SU-DHL-6 (cell line): ENCODE measurements at regions not wholly inside any gene's neighbourhood (a gene's known extent, or its start where the extent isn't known, plus 50 kb on each side); places are given as distances from the start of the nearest gene placed in this dataset.

ENCODE experiments used
- H2AFZ ChIP-seq: fragments of 200-600 bp; sonication (generic); 2 replicates; pipeline ENCODE4 v1.6.1; 2014; ENCODE audit warnings: low read depth, mild to moderate bottlenecking, moderate library complexity, mixed read lengths, antibody characterized with exemption, low read length; ENCODE audit not compliant: severe bottlenecking
- H3F3A ChIP-seq: fragments of 200-600 bp; shearing (Covaris generic); 2 replicates; pipeline ENCODE4 v1.6.0; 2016; ENCODE audit warnings: antibody characterized with exemption, mild to moderate bottlenecking; ENCODE audit not compliant: insufficient read depth
- H3K27ac ChIP-seq: fragments of 200-600 bp; sonication (generic); 2 replicates; pipeline ENCODE4 v1.5.1; 2016; ENCODE audit warnings: low read depth, mild to moderate bottlenecking, low read length, moderate library complexity, mixed read lengths
- H3K27me3 ChIP-seq: fragments of 200-600 bp; sonication (generic), shearing (Covaris generic); 2 replicates; pipeline ENCODE4 v1.6.0; 2014; ENCODE audit warnings: mild to moderate bottlenecking, low read length
- H3K36me3 ChIP-seq: fragments of 200-600 bp; sonication (generic); 2 replicates; pipeline ENCODE4 v1.6.1; 2014; ENCODE audit warnings: mild to moderate bottlenecking, low read length, mixed read lengths
- H3K4me2 ChIP-seq: fragments of 300-600, 200-600 bp; shearing (Covaris generic), sonication (generic); 2 replicates; pipeline ENCODE4 v1.6.0; 2014; ENCODE audit warnings: low read length, low read depth, mild to moderate bottlenecking; ENCODE audit not compliant: poor library complexity, severe bottlenecking
- H3K4me3 ChIP-seq: fragments of 200-600 bp; sonication (generic); 2 replicates; pipeline ENCODE4 v1.5.1; 2014; ENCODE audit warnings: antibody characterized with exemption, low read length, mild to moderate bottlenecking, mixed read lengths; ENCODE audit not compliant: insufficient read depth, poor library complexity, severe bottlenecking
- H3K79me2 ChIP-seq: fragments of 200-600 bp; sonication (generic); 2 replicates; pipeline ENCODE4 v1.6.1; 2014; ENCODE audit warnings: mild to moderate bottlenecking, low read length, moderate library complexity; ENCODE audit not compliant: insufficient read depth
- H3K9ac ChIP-seq: fragments of 200-600 bp; sonication (generic); 2 replicates; pipeline ENCODE4 v1.7.0; 2014; ENCODE audit warnings: mild to moderate bottlenecking, low read length
- H3K9me2 ChIP-seq: fragments of 200-600 bp; sonication (generic); replicated peaks from 2 replicates; pipeline ENCODE4 v1.6.1; 2014; ENCODE audit warnings: low read length; ENCODE audit not compliant: insufficient read depth
- H3K9me3 ChIP-seq: fragments of 200-600 bp; sonication (generic); 2 replicates; pipeline ENCODE4 v1.6.1; 2014; ENCODE audit warnings: low read length, mixed read lengths; ENCODE audit not compliant: insufficient read depth
- H4K20me1 ChIP-seq: fragments of 200-600 bp; sonication (generic); 2 replicates; pipeline ENCODE4 v1.6.1; 2014; ENCODE audit warnings: low read depth, mild to moderate bottlenecking, antibody characterized with exemption, low read length, moderate library complexity, mixed read lengths
- CTCF ChIP-seq: fragments of 200-600 bp; sonication (generic); IDR thresholded peaks from one replicate; pipeline ENCODE4 v1.5.1; 2017; ENCODE audit warnings: antibody characterized with exemption, mild to moderate bottlenecking, low read length, moderate library complexity; ENCODE audit not compliant: insufficient read depth, poor library complexity, severe bottlenecking
- EZH2phosphoT487 ChIP-seq: fragments of 200-600 bp; sonication (generic), shearing (Covaris generic); conservative IDR thresholded peaks from 2 replicates; pipeline ENCODE4 v1.6.1; 2018; ENCODE audit warnings: mild to moderate bottlenecking, antibody characterized with exemption, low read length, moderate library complexity, mixed read lengths

GRCh38 chr2:7269106-7269643 is 352.0 kb downstream of the RNF144A start:
- Histone ChIP-seq H3K4me2 (no peak overlapping the region), H3K4me3 (no peak overlapping the region), H2AFZ (no peak overlapping the region), H4K20me1 (no peaks in the 10 kb centered on the region), H3K79me2 (no peaks in the 10 kb centered on the region), H3K9me3 (no peaks in the 10 kb centered on the region), H3K27me3 (no peaks in the 10 kb centered on the region), H3K9ac (no peak overlapping the region), H3K9me2 (no peaks in the 10 kb centered on the region), H3K36me3 (no peaks in the 10 kb centered on the region), H3K27ac (no peak overlapping the region), H3F3A (no peaks in the 10 kb centered on the region)
- TF ChIP-seq CTCF, result no peak
- no peak for TF ChIP-seq EZH2phosphoT487

GRCh38 chr2:7270011-7270431 is 352.8 kb downstream of the RNF144A start:
- Histone ChIP-seq H3K9ac (no peak overlapping the region), H3K27ac (no peak overlapping the region), H3K27me3 (no peaks in the 10 kb centered on the region), H2AFZ (no peak overlapping the region), H3K4me2 (no peak overlapping the region), H3F3A (no peaks in the 10 kb centered on the region), H4K20me1 (no peaks in the 10 kb centered on the region), H3K79me2 (no peaks in the 10 kb centered on the region), H3K9me2 (no peaks in the 10 kb centered on the region), H3K4me3 (no peak overlapping the region), H3K9me3 (no peaks in the 10 kb centered on the region), H3K36me3 (no peaks in the 10 kb centered on the region)
- TF ChIP-seq CTCF (no peak), EZH2phosphoT487 (no peak)

GRCh38 chr2:7272210-7272609 is 355.0 kb downstream of the RNF144A start:
- H2AFZ ChIP-seq, result no peak overlapping the region
- H3K9ac ChIP-seq, result no peak overlapping the region
- H4K20me1 ChIP-seq, result no peaks in the 10 kb centered on the region
- no peak overlapping the region for H3K4me2 ChIP-seq
- H3K9me3 ChIP-seq, result no peaks in the 10 kb centered on the region
- H3K79me2 ChIP-seq, result no peaks in the 10 kb centered on the region
- H3K27me3 ChIP-seq, result no peaks in the 10 kb centered on the region
- no peaks in the 10 kb centered on the region for H3K36me3 ChIP-seq
- H3K4me3 ChIP-seq, result no peak overlapping the region
- H3K27ac ChIP-seq, result no peak overlapping the region
- no peaks in the 10 kb centered on the region for H3K9me2 ChIP-seq
- TF ChIP-seq CTCF (no peak), EZH2phosphoT487 (no peak)
- H3F3A ChIP-seq, result no peaks in the 10 kb centered on the region
